ENCODE measurements at regions not wholly inside any gene's neighbourhood (a gene's known extent, or its start where the extent isn't known, plus 50 kb on each side); places are given as distances from the start of the nearest gene placed in this dataset.

DNA sequence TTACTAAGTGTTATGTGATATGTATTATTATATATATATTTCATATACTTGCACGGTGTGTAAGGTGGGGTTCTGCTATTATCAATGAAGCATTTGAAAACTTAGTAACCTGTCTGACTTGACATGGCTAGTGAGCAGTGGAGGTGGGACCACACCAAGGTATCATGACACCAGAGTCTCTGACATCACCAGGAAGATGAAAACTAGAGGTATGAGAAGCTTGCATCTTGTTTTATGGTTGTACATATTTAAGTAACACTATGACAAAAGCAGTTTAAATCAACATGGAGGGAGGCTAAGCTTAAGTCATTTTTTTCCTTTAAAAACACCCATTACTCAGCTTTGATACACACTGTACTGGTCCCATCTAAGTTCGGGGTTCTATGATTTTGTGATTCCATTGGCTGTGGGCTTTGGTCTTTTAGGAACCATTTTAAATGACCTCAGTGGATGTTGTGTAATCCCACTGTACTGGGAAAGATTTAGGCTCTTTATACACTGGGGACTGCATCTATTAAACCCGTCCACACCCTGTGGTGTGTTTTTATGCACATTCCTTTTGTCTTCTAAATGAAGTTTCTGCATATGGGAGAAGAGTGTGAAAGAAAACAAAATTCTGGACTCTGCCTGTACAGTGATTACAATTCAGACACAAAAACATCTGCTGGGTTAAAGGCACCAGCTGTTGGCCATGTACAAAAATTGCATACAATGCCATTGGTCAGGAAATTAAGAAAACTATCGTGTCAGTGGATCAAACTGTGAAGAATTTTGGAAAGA, 570.6 kb downstream of the SPRY1 start:
- H3K4me1 Mint-ChIP-seq = peaks cover 13% of the 10 kb centered on the region
- no peak overlapping the region for H3K27ac Mint-ChIP-seq
- no peaks in the 10 kb centered on the region for H3K36me3 Mint-ChIP-seq (ENCODE audit: low read depth)
- TF ChIP-seq, protein P1, sequence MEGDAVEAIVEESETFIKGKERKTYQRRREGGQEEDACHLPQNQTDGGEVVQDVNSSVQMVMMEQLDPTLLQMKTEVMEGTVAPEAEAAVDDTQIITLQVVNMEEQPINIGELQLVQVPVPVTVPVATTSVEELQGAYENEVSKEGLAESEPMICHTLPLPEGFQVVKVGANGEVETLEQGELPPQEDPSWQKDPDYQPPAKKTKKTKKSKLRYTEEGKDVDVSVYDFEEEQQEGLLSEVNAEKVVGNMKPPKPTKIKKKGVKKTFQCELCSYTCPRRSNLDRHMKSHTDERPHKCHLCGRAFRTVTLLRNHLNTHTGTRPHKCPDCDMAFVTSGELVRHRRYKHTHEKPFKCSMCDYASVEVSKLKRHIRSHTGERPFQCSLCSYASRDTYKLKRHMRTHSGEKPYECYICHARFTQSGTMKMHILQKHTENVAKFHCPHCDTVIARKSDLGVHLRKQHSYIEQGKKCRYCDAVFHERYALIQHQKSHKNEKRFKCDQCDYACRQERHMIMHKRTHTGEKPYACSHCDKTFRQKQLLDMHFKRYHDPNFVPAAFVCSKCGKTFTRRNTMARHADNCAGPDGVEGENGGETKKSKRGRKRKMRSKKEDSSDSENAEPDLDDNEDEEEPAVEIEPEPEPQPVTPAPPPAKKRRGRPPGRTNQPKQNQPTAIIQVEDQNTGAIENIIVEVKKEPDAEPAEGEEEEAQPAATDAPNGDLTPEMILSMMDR (IDR thresholded peaks at IDR 0.05; ENCODE audit: unreplicated experiment in 3 of 3) = no peak
- H3K27me3 Mint-ChIP-seq (ENCODE audit: low read depth) = no peaks in the 10 kb centered on the region
- H3K4me3 Mint-ChIP-seq = no peak overlapping the region
- peaks cover 5% of the 10 kb centered on the region for H3K9me3 Mint-ChIP-seq

DNA sequence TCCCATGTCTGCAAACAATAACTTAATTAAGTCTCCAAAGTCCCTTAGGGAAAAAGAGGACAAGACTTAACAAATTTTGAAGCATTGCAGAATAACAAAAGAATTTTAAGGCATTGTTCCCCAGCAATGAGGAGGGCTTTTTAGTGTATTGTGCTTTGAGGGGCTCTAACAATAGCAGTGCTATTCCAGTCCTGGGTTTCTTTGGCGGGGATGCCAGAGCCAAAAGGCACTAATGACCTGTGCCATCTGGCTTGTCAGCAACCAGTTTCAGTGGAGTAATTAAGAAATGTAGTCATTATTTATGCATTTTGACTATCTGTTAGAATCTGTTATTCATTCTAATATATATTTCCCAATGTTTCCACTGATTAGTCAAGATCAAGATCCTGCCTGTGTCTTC, 575.4 kb downstream of the SPRY1 start:
- H3K27me3 Mint-ChIP-seq (ENCODE audit: low read depth) = no peaks in the 10 kb centered on the region
- TF ChIP-seq, protein P1 (IDR thresholded peaks at IDR 0.05; ENCODE audit: unreplicated experiment in 3 of 3) = no peak
- no peak overlapping the region for H3K27ac Mint-ChIP-seq
- H3K4me1 Mint-ChIP-seq = peaks cover 30% of the 10 kb centered on the region
- H3K9me3 Mint-ChIP-seq = peaks cover 23% of the 10 kb centered on the region
- H3K4me3 Mint-ChIP-seq = no peak overlapping the region
- peaks cover 4% of the 10 kb centered on the region for H3K36me3 Mint-ChIP-seq (ENCODE audit: low read depth)

DNA sequence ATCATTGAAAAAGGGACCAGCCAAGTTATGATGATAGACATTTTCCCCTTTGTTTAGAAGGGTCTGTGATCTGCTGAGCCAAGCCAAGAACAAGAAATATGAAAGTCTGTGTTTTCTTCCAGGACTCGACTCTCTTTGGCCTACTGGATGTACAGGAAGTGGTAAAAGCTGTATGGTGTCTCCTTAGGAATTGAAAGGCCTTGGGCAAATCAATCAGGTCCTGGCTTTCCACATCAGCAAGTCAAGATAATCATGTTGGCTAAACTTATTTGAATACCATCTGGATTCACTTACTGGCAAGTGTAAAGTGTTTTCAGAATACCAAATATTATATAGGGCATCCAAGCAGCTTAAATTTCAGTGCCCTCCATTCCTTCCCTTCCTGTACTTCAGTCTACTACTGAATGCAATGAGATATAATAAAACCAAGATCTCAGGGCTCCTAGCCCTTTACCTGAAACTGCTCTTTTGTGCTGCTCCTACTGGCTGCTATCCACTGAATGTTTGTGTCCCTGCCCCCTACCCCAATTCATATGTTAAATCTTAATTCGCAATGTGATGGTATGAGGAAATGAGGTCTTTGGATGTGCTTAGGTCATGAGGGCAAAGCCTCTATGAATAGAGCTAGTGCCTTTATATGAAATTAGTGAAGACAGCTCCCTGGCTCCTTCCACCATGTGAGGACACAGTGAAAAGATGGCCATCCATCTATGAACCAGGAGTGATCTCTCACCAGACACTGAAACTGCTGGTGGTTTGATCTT, 578.0 kb downstream of the SPRY1 start:
- Mint-ChIP-seq H3K9me3 (peaks cover 23% of the 10 kb centered on the region), H3K27me3 (ENCODE audit: low read depth) (no peaks in the 10 kb centered on the region), H3K36me3 (ENCODE audit: low read depth) (peaks cover 7% of the 10 kb centered on the region), H3K4me3 (no peak overlapping the region), H3K27ac (no peak overlapping the region), H3K4me1 (peaks cover 23% of the 10 kb centered on the region)
- TF ChIP-seq, protein P1 (IDR thresholded peaks at IDR 0.05; ENCODE audit: unreplicated experiment in 3 of 3) = no peak

- TF ChIP-seq, protein P1 (IDR thresholded peaks at IDR 0.05; ENCODE audit: unreplicated experiment in 3 of 3) = no peak
These were observed 579.7 kb downstream of the SPRY1 start for GRCh38 chr4:123976285-123976684.

GRCh38 chr4:123976819-123977218, 580.2 kb downstream of the SPRY1 start:
- H3K4me3 Mint-ChIP-seq = no peak overlapping the region
- TF ChIP-seq, protein P1 (IDR thresholded peaks at IDR 0.05; ENCODE audit: unreplicated experiment in 3 of 3) = no peak
- H3K27ac Mint-ChIP-seq = peak overlapping the region; percentile 73 to 89 (median 76)
- H3K4me1 Mint-ChIP-seq = peaks cover 23% of the 10 kb centered on the region
- peaks cover 7% of the 10 kb centered on the region for H3K36me3 Mint-ChIP-seq (ENCODE audit: low read depth)
- no peaks in the 10 kb centered on the region for H3K27me3 Mint-ChIP-seq (ENCODE audit: low read depth)
- peaks cover 28% of the 10 kb centered on the region for H3K9me3 Mint-ChIP-seq

More at GRCh38 chr4:123976285-123976684, 579.7 kb downstream of the SPRY1 start:
- Mint-ChIP-seq H3K4me3 (no peak overlapping the region), H3K27ac (peak overlapping the region; percentile 73 to 89 (median 76)), H3K27me3 (ENCODE audit: low read depth) (no peaks in the 10 kb centered on the region), H3K36me3 (ENCODE audit: low read depth) (peaks cover 7% of the 10 kb centered on the region), H3K4me1 (peaks cover 23% of the 10 kb centered on the region), H3K9me3 (peaks cover 30% of the 10 kb centered on the region)
